ENCODE measurements at regions not wholly inside any gene's neighbourhood (a gene's known extent, or its start where the extent isn't known, plus 50 kb on each side); places are given as distances from the start of the nearest gene placed in this dataset.

DNA sequence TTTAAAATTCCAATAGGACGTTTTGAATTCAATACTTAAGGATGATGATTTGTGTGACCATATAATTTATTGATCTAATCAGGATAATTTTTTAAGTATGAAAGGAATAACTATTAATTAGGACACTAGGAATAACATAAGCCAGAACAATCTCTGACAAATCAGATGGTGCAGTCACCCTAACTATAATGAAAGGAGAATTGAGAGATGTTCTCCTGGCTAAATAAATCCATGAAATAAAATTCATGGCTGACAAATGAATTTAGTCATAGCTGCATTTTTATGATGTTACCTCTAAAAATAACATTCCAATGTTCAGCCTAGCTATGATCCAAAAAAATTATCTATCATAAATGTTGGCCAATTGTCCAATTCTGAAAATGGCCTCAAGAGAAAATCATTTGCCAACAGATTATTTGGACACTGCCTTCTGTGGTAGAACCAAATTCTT is 190.6 kb upstream of the NEIL3 start:
- H3K9me3 ChIP-seq (ENCODE audit: insufficient read depth, low read depth, low read length): peaks cover 3% of the 10 kb centered on the region; the same call in 1 of the 2 replicates
- peaks cover 9% of the 10 kb centered on the region for H3K4me1 ChIP-seq (ENCODE audit: insufficient read depth, low read length)
- H3K36me3 ChIP-seq (ENCODE audit: insufficient read depth, low read depth, low read length): no peaks in the 10 kb centered on the region
- no peak overlapping the region for H3K27ac ChIP-seq (ENCODE audit: low read length)
- no peak overlapping the region for H3K4me3 ChIP-seq (ENCODE audit: low read length)
- no peaks in the 10 kb centered on the region for H3K27me3 ChIP-seq (ENCODE audit: insufficient read depth, low read length)
- H3K9ac ChIP-seq (ENCODE audit: low read depth, low read length): no peak overlapping the region

DNA sequence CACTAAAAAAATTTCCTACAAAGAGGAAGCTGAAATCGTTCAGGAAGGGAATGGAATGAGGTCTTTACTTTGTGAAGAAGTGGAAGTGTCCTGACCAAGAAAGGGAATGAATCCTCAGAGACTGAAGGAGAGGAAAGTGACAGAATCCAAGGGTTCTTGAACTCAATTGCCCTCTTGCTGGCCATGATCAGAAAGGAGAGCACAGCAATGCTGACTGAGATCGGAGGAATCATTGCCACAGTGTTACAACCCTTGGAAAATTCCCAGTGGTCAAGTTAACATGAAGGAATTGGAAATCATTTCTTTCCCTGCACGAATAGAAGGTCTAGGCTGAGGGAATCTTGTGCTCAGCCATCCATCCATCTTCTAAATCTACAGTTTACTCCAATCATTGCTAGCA is 190.0 kb upstream of the NEIL3 start:
- peaks cover 3% of the 10 kb centered on the region; the same call in 1 of the 2 replicates for H3K9me3 ChIP-seq (ENCODE audit: insufficient read depth, low read depth, low read length)
- H3K36me3 ChIP-seq (ENCODE audit: insufficient read depth, low read depth, low read length): no peaks in the 10 kb centered on the region
- peaks cover 9% of the 10 kb centered on the region for H3K4me1 ChIP-seq (ENCODE audit: insufficient read depth, low read length)
- H3K27me3 ChIP-seq (ENCODE audit: insufficient read depth, low read length): no peaks in the 10 kb centered on the region
- H3K27ac ChIP-seq (ENCODE audit: low read length): no peak overlapping the region
- no peak overlapping the region for H3K9ac ChIP-seq (ENCODE audit: low read depth, low read length)
- no peak overlapping the region for H3K4me3 ChIP-seq (ENCODE audit: low read length)

DNA sequence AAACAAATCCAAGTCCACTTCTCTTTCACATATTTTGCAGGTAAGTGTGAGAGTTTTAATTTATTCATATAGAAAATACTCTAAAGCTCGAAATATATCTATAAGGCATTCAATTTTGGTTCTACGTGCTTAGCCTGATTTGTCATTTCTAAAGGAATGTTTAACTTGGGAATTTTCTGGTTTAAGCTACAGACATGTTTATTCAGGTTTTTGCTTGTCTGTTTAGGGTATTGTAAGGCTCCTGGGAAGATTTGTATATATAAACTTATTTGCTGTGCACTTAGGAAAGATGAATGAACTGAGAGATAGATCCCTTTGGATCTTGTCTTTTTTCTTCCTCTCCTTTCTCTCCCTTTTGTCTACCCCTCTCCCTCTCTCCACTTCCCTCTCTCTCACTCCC is 185.9 kb upstream of the NEIL3 start:
- no peak overlapping the region for H3K27ac ChIP-seq (ENCODE audit: low read length)
- no peaks in the 10 kb centered on the region for H3K27me3 ChIP-seq (ENCODE audit: insufficient read depth, low read length)
- H3K9me3 ChIP-seq (ENCODE audit: insufficient read depth, low read depth, low read length): peaks cover 9% of the 10 kb centered on the region; the same call in 1 of the 2 replicates
- H3K4me1 ChIP-seq (ENCODE audit: insufficient read depth, low read length): no peaks in the 10 kb centered on the region; the same call in 1 of the 2 replicates
- no peak overlapping the region for H3K9ac ChIP-seq (ENCODE audit: low read depth, low read length)
- no peak overlapping the region for H3K4me3 ChIP-seq (ENCODE audit: low read length)
- H3K36me3 ChIP-seq (ENCODE audit: insufficient read depth, low read depth, low read length): no peaks in the 10 kb centered on the region

DNA sequence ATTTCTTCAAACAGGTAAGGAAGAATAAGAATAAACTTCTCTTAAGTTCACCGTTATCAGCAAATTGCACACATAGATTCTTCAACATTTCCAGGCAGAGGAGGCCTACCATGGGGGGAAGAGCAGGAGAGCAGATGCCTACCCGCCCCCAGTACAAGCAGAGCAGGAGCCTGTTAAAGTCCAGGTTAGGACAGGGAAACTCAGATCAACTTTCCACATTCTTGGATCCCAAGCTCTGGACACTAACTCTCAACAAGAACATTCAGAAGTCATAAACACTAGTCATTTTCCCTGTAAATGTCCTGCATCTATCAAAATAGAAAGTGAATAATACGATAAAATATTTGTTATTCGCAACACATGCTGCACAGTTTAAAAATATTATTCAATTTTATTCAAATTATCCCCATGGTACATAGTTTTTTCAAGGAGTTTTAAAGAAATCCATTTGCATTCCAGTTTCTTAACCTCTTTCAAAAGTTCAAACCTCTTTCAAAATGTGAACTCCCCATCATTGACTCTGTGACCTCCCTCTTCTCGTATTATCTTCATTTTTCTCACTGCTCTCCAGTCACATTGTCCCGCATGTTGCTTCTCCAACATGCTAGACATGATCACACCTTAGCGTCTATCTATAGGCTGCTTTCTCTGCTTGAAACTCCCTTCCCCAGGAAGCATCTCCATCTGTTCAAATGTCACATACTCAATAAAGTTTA is 185.2 kb upstream of the NEIL3 start:
- H3K4me1 ChIP-seq (ENCODE audit: insufficient read depth, low read length): no peaks in the 10 kb centered on the region; the same call in 1 of the 2 replicates
- no peak overlapping the region for H3K9ac ChIP-seq (ENCODE audit: low read depth, low read length)
- peaks cover 10% of the 10 kb centered on the region; the same call in 1 of the 2 replicates for H3K9me3 ChIP-seq (ENCODE audit: insufficient read depth, low read depth, low read length)
- no peak overlapping the region for H3K4me3 ChIP-seq (ENCODE audit: low read length)
- H3K27me3 ChIP-seq (ENCODE audit: insufficient read depth, low read length): no peaks in the 10 kb centered on the region
- no peaks in the 10 kb centered on the region for H3K36me3 ChIP-seq (ENCODE audit: insufficient read depth, low read depth, low read length)
- no peak overlapping the region for H3K27ac ChIP-seq (ENCODE audit: low read length)

DNA sequence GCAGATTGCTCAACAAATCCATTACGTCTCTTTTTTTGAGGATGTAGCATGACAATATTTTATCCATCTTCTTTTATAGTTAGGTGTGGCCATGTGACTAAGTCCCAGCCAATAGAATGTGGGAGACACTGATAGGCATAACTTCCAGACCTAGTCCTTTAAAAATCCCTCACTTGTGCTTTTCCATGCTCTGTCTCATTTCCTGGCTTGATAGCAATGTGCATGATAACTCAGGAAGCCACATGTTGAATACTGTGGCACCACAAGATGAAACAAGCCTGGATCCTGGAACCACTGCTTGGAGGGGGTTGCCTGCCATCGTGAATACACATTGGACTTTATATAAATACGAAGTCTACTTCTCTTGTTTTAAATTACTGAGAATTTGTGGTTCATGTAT is 184.0 kb upstream of the NEIL3 start:
- Histone ChIP-seq H3K27ac (ENCODE audit: low read length) (no peak overlapping the region), H3K9ac (ENCODE audit: low read depth, low read length) (no peak overlapping the region), H3K4me3 (ENCODE audit: low read length) (no peak overlapping the region), H3K36me3 (ENCODE audit: insufficient read depth, low read depth, low read length) (no peaks in the 10 kb centered on the region), H3K27me3 (ENCODE audit: insufficient read depth, low read length) (no peaks in the 10 kb centered on the region), H3K4me1 (ENCODE audit: insufficient read depth, low read length) (no peaks in the 10 kb centered on the region; the same call in 1 of the 2 replicates), H3K9me3 (ENCODE audit: insufficient read depth, low read depth, low read length) (peaks cover 8% of the 10 kb centered on the region; the same call in 1 of the 2 replicates)

DNA sequence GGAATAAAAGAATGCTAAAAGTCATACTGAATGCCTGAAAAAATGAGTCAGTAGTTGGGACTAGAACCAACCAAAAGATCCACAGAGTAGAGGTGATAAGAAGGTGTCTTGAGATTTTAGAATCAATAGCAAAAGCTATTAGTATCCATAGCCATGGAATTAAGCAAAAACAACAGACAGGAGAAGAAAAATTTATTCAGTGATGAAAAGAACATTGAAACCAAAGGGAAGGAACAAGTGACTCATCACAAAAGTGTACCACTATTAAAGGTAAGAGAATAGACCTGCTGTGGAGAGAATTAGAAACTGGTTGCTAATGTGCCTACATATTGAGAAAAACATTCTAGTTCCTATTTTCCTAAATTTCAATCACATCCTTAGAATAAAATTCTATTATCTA is 182.0 kb upstream of the NEIL3 start:
- Histone ChIP-seq H3K9me3 (ENCODE audit: insufficient read depth, low read depth, low read length) (0 out of 2 replicates have a peak, but pooled peaks cover 7% of the 10 kb centered on the region), H3K4me3 (ENCODE audit: low read length) (no peak overlapping the region), H3K27me3 (ENCODE audit: insufficient read depth, low read length) (no peaks in the 10 kb centered on the region), H3K36me3 (ENCODE audit: insufficient read depth, low read depth, low read length) (no peaks in the 10 kb centered on the region), H3K9ac (ENCODE audit: low read depth, low read length) (no peak overlapping the region), H3K27ac (ENCODE audit: low read length) (no peak overlapping the region), H3K4me1 (ENCODE audit: insufficient read depth, low read length) (no peaks in the 10 kb centered on the region; the same call in 1 of the 2 replicates)

DNA sequence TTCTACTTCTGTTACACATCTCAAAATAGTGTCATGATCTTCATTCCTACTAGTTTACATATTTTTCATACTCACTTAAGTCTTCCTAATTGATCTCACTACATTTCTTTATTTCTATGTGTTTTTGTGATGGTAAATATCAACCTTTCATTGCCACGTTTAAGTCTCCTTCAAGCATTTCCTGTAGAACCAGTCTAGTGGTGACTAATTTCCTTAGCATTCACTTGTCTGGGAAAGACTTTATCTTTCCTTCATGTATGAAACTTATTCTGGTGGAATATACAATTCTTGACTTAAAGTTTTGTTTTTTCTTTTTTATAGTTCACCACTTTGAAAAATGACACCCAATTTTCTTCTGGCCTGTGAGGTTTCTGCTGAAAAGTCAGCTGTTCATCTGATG is 181.4 kb upstream of the NEIL3 start:
- Histone ChIP-seq H3K4me1 (ENCODE audit: insufficient read depth, low read length) (no peaks in the 10 kb centered on the region; the same call in 1 of the 2 replicates), H3K27ac (ENCODE audit: low read length) (no peak overlapping the region), H3K36me3 (ENCODE audit: insufficient read depth, low read depth, low read length) (no peaks in the 10 kb centered on the region), H3K4me3 (ENCODE audit: low read length) (no peak overlapping the region), H3K27me3 (ENCODE audit: insufficient read depth, low read length) (no peaks in the 10 kb centered on the region), H3K9ac (ENCODE audit: low read depth, low read length) (no peak overlapping the region), H3K9me3 (ENCODE audit: insufficient read depth, low read depth, low read length) (0 out of 2 replicates have a peak, but pooled peaks cover 7% of the 10 kb centered on the region)

DNA sequence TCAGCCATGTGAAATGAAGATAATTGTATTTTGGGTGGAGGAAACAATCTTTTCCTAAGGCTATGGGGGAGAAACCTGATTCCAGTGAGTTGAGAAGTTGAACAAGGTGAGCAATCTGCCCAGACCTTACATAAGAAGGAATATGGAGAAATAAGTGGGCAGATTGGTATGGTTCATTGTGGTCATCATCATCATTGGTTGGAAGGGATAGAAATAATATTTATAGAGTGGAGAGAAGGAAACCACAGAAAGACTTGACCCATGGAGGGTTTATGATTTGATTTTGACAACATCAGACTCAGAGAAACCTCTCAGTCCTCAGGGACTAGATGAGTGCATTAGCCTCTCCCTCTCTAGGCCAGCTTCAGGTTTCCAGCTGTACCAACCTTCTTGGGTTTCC is 177.9 kb upstream of the NEIL3 start:
- H3K4me1 ChIP-seq (ENCODE audit: insufficient read depth, low read length): no peaks in the 10 kb centered on the region; the same call in 1 of the 2 replicates
- no peaks in the 10 kb centered on the region for H3K27me3 ChIP-seq (ENCODE audit: insufficient read depth, low read length)
- no peak overlapping the region for H3K9ac ChIP-seq (ENCODE audit: low read depth, low read length)
- no peak overlapping the region for H3K27ac ChIP-seq (ENCODE audit: low read length)
- H3K4me3 ChIP-seq (ENCODE audit: low read length): no peak overlapping the region
- no peaks in the 10 kb centered on the region for H3K36me3 ChIP-seq (ENCODE audit: insufficient read depth, low read depth, low read length)
- 0 out of 2 replicates have a peak, but pooled peaks cover 7% of the 10 kb centered on the region for H3K9me3 ChIP-seq (ENCODE audit: insufficient read depth, low read depth, low read length)

DNA sequence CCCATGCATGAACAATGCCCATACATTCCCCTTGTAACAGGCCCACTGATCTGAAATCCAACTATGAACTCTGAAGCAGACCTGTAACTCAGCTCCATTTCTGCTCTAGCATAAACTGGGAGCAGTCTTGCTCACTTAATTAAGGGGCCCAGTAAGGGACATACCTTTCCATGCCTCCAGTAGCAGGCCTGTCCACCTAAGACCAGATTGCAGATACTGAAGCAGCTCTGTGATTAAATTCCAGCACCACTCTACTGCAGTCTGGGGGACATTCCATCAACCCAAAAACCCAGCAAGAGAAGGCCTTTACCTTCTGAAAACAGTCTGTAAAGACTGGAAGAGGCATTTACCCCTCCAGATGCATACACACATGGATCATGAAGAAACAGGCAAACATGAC is 162.0 kb upstream of the NEIL3 start:
- Histone ChIP-seq H3K9ac (ENCODE audit: low read depth, low read length) (no peak overlapping the region), H3K36me3 (ENCODE audit: insufficient read depth, low read depth, low read length) (no peaks in the 10 kb centered on the region), H3K27me3 (ENCODE audit: insufficient read depth, low read length) (no peaks in the 10 kb centered on the region), H3K4me3 (ENCODE audit: low read length) (no peak overlapping the region), H3K27ac (ENCODE audit: low read length) (no peak overlapping the region), H3K9me3 (ENCODE audit: insufficient read depth, low read depth, low read length) (peaks cover 5% of the 10 kb centered on the region; the same call in 1 of the 2 replicates), H3K4me1 (ENCODE audit: insufficient read depth, low read length) (no peaks in the 10 kb centered on the region)

DNA sequence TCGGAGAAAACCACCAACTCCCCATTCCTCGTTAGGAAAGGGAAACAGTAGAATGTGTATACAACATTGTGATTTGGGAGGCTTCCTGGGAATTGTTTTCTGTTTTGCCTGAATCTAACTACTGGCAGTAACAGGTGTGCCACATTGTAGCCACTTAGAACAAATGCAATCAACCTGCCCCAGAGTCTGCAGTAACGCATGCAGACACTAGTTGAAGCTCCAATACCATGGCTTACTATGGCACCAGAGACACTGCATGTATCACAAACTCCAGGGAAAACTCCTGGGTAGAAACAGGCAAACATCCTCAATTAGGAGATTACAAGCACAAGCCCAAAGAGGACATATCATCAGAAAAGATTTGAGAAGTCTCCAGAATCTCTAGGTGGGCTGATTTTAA is 154.2 kb upstream of the NEIL3 start:
- Histone ChIP-seq H3K36me3 (ENCODE audit: insufficient read depth, low read depth, low read length) (no peaks in the 10 kb centered on the region), H3K27ac (ENCODE audit: low read length) (no peak overlapping the region), H3K9me3 (ENCODE audit: insufficient read depth, low read depth, low read length) (peaks cover 7% of the 10 kb centered on the region; the same call in 1 of the 2 replicates), H3K9ac (ENCODE audit: low read depth, low read length) (no peak overlapping the region), H3K27me3 (ENCODE audit: insufficient read depth, low read length) (no peaks in the 10 kb centered on the region), H3K4me1 (ENCODE audit: insufficient read depth, low read length) (no peaks in the 10 kb centered on the region), H3K4me3 (ENCODE audit: low read length) (no peak overlapping the region)

DNA sequence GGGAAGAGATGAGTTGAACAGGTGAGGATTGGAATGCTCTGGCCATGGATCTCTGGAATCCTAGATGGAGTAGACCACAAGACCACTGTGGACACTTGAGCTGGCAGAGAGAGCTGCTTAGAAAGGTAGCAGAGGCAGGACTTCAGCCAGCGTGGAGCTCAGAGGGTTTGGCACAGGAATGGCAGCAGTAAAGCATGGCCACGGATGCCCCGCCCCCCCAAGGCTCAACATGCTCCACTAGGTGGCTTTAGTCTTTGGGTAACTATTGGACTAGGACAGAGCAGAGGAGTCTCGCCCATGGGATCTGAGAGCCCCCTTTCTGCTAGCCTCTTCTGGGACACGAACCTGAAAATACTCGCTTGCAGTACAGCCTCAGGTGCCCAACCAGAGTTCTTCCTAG is 150.1 kb upstream of the NEIL3 start:
- Histone ChIP-seq H3K9me3 (ENCODE audit: insufficient read depth, low read depth, low read length) (no peaks in the 10 kb centered on the region), H3K4me3 (ENCODE audit: low read length) (no peak overlapping the region), H3K27me3 (ENCODE audit: insufficient read depth, low read length) (no peaks in the 10 kb centered on the region), H3K36me3 (ENCODE audit: insufficient read depth, low read depth, low read length) (no peaks in the 10 kb centered on the region), H3K4me1 (ENCODE audit: insufficient read depth, low read length) (no peaks in the 10 kb centered on the region), H3K27ac (ENCODE audit: low read length) (no peak overlapping the region), H3K9ac (ENCODE audit: low read depth, low read length) (no peak overlapping the region)

DNA sequence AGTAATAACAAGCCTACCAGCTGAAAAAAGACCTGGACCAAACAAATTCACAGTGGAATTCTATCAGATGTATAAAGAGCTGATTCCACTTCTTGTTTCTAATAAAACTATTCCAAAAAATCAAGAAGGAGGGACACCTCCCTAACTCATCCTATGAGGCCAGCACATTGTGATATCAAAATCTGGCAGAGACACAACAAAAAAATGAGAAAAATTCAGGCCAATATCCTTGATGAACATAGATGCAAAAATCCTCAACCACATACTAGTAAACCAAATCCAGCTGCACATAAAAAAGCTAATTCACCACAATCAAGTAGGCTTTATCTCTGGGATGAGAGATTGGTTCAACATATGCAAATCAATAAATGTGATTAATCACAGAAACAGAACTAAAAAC is 147.9 kb upstream of the NEIL3 start:
- Histone ChIP-seq H3K9me3 (ENCODE audit: insufficient read depth, low read depth, low read length) (no peaks in the 10 kb centered on the region), H3K4me1 (ENCODE audit: insufficient read depth, low read length) (no peaks in the 10 kb centered on the region), H3K27ac (ENCODE audit: low read length) (no peak overlapping the region), H3K27me3 (ENCODE audit: insufficient read depth, low read length) (no peaks in the 10 kb centered on the region), H3K36me3 (ENCODE audit: insufficient read depth, low read depth, low read length) (no peaks in the 10 kb centered on the region), H3K4me3 (ENCODE audit: low read length) (no peak overlapping the region), H3K9ac (ENCODE audit: low read depth, low read length) (no peak overlapping the region)

Data from iPS-20b (cell line).